GM12878 (cell line): ENCODE measurements at regions not wholly inside any gene's neighbourhood (a gene's known extent, or its start where the extent isn't known, plus 50 kb on each side); places are given as distances from the start of the nearest gene placed in this dataset.

Source experiments
- ATAC-seq: fragments of 200-7000 bp; cut with Tn5 transposase; 3 replicates; pipeline ENCODE4 v1.9.1; 2020; ENCODE audit warnings: mild to moderate bottlenecking, moderate library complexity
- BruUV-seq: library from RNA; stranded (reverse); fragments of 400-500 nt; replicated peaks from 2 replicates; lab custom pipeline; 2021; lab: Mats Ljungman, UMichigan
- CTCF ChIA-PET: fragments of 300-600 bp; sonication (Branson Sonifier 250); formaldehyde crosslinking; extraction: SDS; loops from one replicate; lab custom pipeline; 2021; ENCODE audit warnings: inconsistent platforms; lab: Yijun Ruan, JAX
- POLR2A ChIA-PET: fragments of 350-600 bp; formaldehyde crosslinking; extraction: SDS; loops from one replicate; lab custom pipeline; 2021; ENCODE audit warnings: inconsistent platforms; lab: Charles Lee
- RAD21 ChIA-PET: fragments of 300-600 bp; sonication (Branson Sonifier 250); formaldehyde crosslinking; loops from one replicate; lab custom pipeline; 2023; ENCODE audit warnings: antibody characterized with exemption; ENCODE audit not compliant: unreplicated experiment; lab: Charles Lee
- SMC1A ChIA-PET: fragments of 300-600 bp; sonication (Branson Sonifier 250); formaldehyde crosslinking; loops from one replicate; lab custom pipeline; 2023; ENCODE audit not compliant: unreplicated experiment, uncharacterized antibody; lab: Charles Lee
- DNase-seq: peaks from one replicate; pipeline ENCODE4 v3.0.0-alpha.2; 2011; ENCODE audit warnings: low read depth, low spot score
- FAIRE-seq: peaks from 3 replicates; lab custom pipeline; 2011; peaks lifted over from hg19 to GRCh38; lab: Jason Lieb, UNC
- H2AFZ ChIP-seq: 2 replicates; pipeline ENCODE4 v1.6.0; 2011; ENCODE audit warnings: low read depth, low read length, control low read depth; ENCODE audit not compliant: control insufficient read depth
- H3K27ac ChIP-seq: 2 replicates; pipeline ENCODE4 v1.5.1; 2011; ENCODE audit warnings: control low read depth; ENCODE audit not compliant: control insufficient read depth, insufficient read depth
- H3K27me3 ChIP-seq, 2 experiments: replicated peaks in 1 of 2; 2 replicates each; pipeline versions ENCODE4 v1.6.0 to v1.6.1; 2011; ENCODE audit warnings: low read length in 1 of 2; ENCODE audit not compliant: control insufficient read depth in 2 of 2, insufficient read depth in 2 of 2
- H3K36me3 ChIP-seq, 2 experiments: 2 replicates each; pipeline ENCODE4 v1.5.1; 2011; ENCODE audit warnings: low read length in 1 of 2; ENCODE audit not compliant: control insufficient read depth in 2 of 2, insufficient read depth in 2 of 2
- H3K4me1 ChIP-seq: 2 replicates; pipeline ENCODE4 v1.6.1; 2011; ENCODE audit warnings: mild to moderate bottlenecking, low read length, moderate library complexity, mixed read lengths; ENCODE audit not compliant: control insufficient read depth, insufficient read depth
- H3K4me2 ChIP-seq: 2 replicates; pipeline ENCODE4 v1.6.0; 2011; ENCODE audit warnings: control low read depth; ENCODE audit not compliant: control insufficient read depth, insufficient read depth
- H3K4me3 ChIP-seq: fragments of 200-600 bp; sonication (generic); 2 replicates; pipeline ENCODE4 v1.5.1; 2016
- H3K79me2 ChIP-seq: 2 replicates; pipeline ENCODE4 v1.6.0; 2011; ENCODE audit warnings: low read length; ENCODE audit not compliant: control insufficient read depth, insufficient read depth
- H3K9ac ChIP-seq: 2 replicates; pipeline ENCODE4 v1.8.0; 2011; ENCODE audit warnings: low read length, control low read depth, mixed read lengths; ENCODE audit not compliant: control insufficient read depth, insufficient read depth
- H3K9me3 ChIP-seq: replicated peaks from 3 replicates; pipeline ENCODE4 v1.5.1; 2011; ENCODE audit warnings: mild to moderate bottlenecking, low read length; ENCODE audit not compliant: control insufficient read depth, insufficient read depth
- H4K20me1 ChIP-seq: 2 replicates; pipeline ENCODE4 v1.6.0; 2011; ENCODE audit not compliant: control insufficient read depth, insufficient read depth
- E2F8 ChIP-seq: fragments of 450-650 bp; IDR thresholded peaks from 2 replicates; pipeline ENCODE4 v1.6.1; 2018; ENCODE audit warnings: mild to moderate bottlenecking, low read depth, moderate library complexity; ENCODE audit not compliant: partially characterized antibody
- MYC ChIP-seq: IDR thresholded peaks from 2 replicates; pipeline ENCODE4 v1.6.1; 2011; ENCODE audit warnings: mild to moderate bottlenecking, low read length, moderate library complexity, inconsistent platforms; ENCODE audit not compliant: insufficient read depth, insufficient replicate concordance, insufficient read length, severe bottlenecking
- NBN ChIP-seq: fragments of 450-650 bp; IDR thresholded peaks from 2 replicates; pipeline ENCODE4 v1.6.1; 2016
- NR2C1 ChIP-seq: fragments of 450-650 bp; IDR thresholded peaks from 2 replicates; pipeline ENCODE4 v1.6.1; 2017; ENCODE audit warnings: antibody characterized with exemption, mild to moderate bottlenecking, moderate library complexity
- NR2F1 ChIP-seq: fragments of 450-650 bp; conservative IDR thresholded peaks from 2 replicates; pipeline ENCODE4 v1.6.1; 2017; ENCODE audit warnings: mild to moderate bottlenecking
- PAX8 ChIP-seq: fragments of 450-650 bp; IDR thresholded peaks from 2 replicates; pipeline ENCODE4 v1.6.1; 2017; ENCODE audit warnings: mild to moderate bottlenecking, moderate library complexity
- RUNX3 ChIP-seq: IDR thresholded peaks from 2 replicates; pipeline ENCODE4 v1.6.1; 2012; ENCODE audit warnings: low read length, inconsistent platforms
- SMAD5 ChIP-seq: IDR thresholded peaks from 2 replicates; pipeline ENCODE4 v1.6.1; 2016; ENCODE audit warnings: antibody characterized with exemption, low read depth
- WGBS: methylation state at CpG from one replicate; pipeline ENCODE4 v1.1.6; 2016; ENCODE audit warnings: low lambda C conversion rate; ENCODE audit not compliant: insufficient replicate concordance, insufficient coverage; ENCODE audit errors: missing lambda C conversion rate; 5-methylcytosine and 5-hydroxymethylcytosine counted together
- in situ Hi-C: fragments of 300-500 bp; cut with MboI; formaldehyde crosslinking; loops from 9 replicates; pipeline ENCODE4 v1.14.3; 2018; ENCODE audit warnings: mixed read lengths
- intact Hi-C: fragments of 100-400 bp; cut with micrococcal nuclease; formaldehyde crosslinking; loops from one replicate; pipeline ENCODE4 v1.14.2; 2022; ENCODE audit not compliant: unreplicated experiment

GRCh38 chrX:23235051-23235450 lies 99.6 kb upstream of the PTCHD1 start:
- POLR2A ChIA-PET, result interaction anchor here (0.7 kb wide), 1 partner anchor 1485 kb away, joined by 4 read pairs; no protein-coding TSS in a partner anchor
- WGBS, result 19% methylated on average over 5 of the region's 5 CpGs

More at GRCh38 chrX:23235051-23235450, 99.6 kb upstream of the PTCHD1 start:
- H3K27ac ChIP-seq, result no peak overlapping the region
- ChIA-PET CTCF (interaction anchor here (1.3 kb wide), 1 partner anchor 9 kb away, joined by 3 read pairs; no protein-coding TSS in a partner anchor), RAD21 (no interaction called here), SMC1A (no interaction called here)
- BruUV-seq, result no TSS peak
- no peak overlapping the region for H3K4me2 ChIP-seq
- FAIRE-seq, result no peak
- no peaks in the 10 kb centered on the region for H3K9me3 ChIP-seq
- no peak for DNase-seq
- no peaks in the 10 kb centered on the region for H3K36me3 ChIP-seq
- H3K4me1 ChIP-seq, result no peaks in the 10 kb centered on the region
- in situ Hi-C loops, result no loop called here
- ATAC-seq, result no peak
- H3K79me2 ChIP-seq, result no peaks in the 10 kb centered on the region
- TF ChIP-seq E2F8 (no peak), NR2F1 (no peak), NBN (no peak), RUNX3 (no peak), SMAD5 (no peak), MYC (no peak), NR2C1 (no peak), PAX8 (no peak)
- no peak overlapping the region for H3K4me3 ChIP-seq
- intact Hi-C loops, result no loop called here
- H3K9ac ChIP-seq, result no peak overlapping the region
- H3K27me3 ChIP-seq, result no peaks in the 10 kb centered on the region
- no peaks in the 10 kb centered on the region for H4K20me1 ChIP-seq
- no peak overlapping the region for H2AFZ ChIP-seq
